DND-41 (cell line): ENCODE measurements at regions not wholly inside any gene's neighbourhood (a gene's known extent, or its start where the extent isn't known, plus 50 kb on each side); places are given as distances from the start of the nearest gene placed in this dataset.
"Not testable (repeated sequence)": the region's sequence is repeated elsewhere in the genome, so short reads cannot be mapped to it uniquely, and the experiment has no call there.

Experiments
- CTCF ChIP-seq: IDR thresholded peaks from 2 replicates; pipeline ENCODE4 v1.5.1; 2012; ENCODE audit warnings: borderline replicate concordance, low read length, moderate library complexity, mild to moderate bottlenecking; ENCODE audit not compliant: poor library complexity, severe bottlenecking; ENCODE audit errors: extremely low read depth
- EZH2 ChIP-seq: IDR thresholded peaks from 3 replicates; pipeline ENCODE4 v1.6.1; 2012; ENCODE audit warnings: borderline replicate concordance, low read depth, mild to moderate bottlenecking, moderate library complexity, low read length, inconsistent platforms; ENCODE audit not compliant: severe bottlenecking

- TF ChIP-seq CTCF, EZH2: not testable (repeated sequence)
These were observed 81.8 kb upstream of the PZP start for GRCh38 chr12:9289984-9290383.
